Nephron (organoid): ENCODE measurements at regions not wholly inside any gene's neighbourhood (a gene's known extent, or its start where the extent isn't known, plus 50 kb on each side); places are given as distances from the start of the nearest gene placed in this dataset.
"Not testable (repeated sequence)": the region's sequence is repeated elsewhere in the genome, so short reads cannot be mapped to it uniquely, and the experiment has no call there.

Experiments used
- H3K27ac Mint-ChIP-seq, 3 experiments: 2 replicates each; pipeline ENCODE4 v1.8.0; 2020; ENCODE audit warnings: mixed read lengths in 3 of 3, mild to moderate bottlenecking in 2 of 3, moderate library complexity in 1 of 3
- H3K27me3 Mint-ChIP-seq: 2 replicates; pipeline ENCODE4 v1.8.0; 2021; ENCODE audit warnings: low read depth, mild to moderate bottlenecking, moderate library complexity, mixed read lengths
- H3K36me3 Mint-ChIP-seq: 2 replicates; pipeline ENCODE4 v1.8.0; 2020; ENCODE audit warnings: low read depth, mixed read lengths
- H3K4me1 Mint-ChIP-seq: 2 replicates; pipeline ENCODE4 v1.8.0; 2020; ENCODE audit warnings: mixed read lengths
- H3K4me3 Mint-ChIP-seq, 3 experiments: 2 replicates each; pipeline ENCODE4 v1.8.0; 2020; ENCODE audit warnings: mild to moderate bottlenecking in 3 of 3, mixed read lengths in 3 of 3, moderate library complexity in 2 of 3
- H3K9me3 Mint-ChIP-seq: 2 replicates; pipeline ENCODE4 v1.8.0; 2020; ENCODE audit warnings: mixed read lengths
- TF ChIP-seq, protein P1 (sequence below), 3 experiments: fragments of 200-600 bp; sonication (generic); IDR thresholded peaks; one replicate each; pipeline ENCODE4 v1.5.0; 2021; ENCODE audit warnings: antibody characterized with exemption in 3 of 3; ENCODE audit not compliant: unreplicated experiment in 3 of 3

DNA sequence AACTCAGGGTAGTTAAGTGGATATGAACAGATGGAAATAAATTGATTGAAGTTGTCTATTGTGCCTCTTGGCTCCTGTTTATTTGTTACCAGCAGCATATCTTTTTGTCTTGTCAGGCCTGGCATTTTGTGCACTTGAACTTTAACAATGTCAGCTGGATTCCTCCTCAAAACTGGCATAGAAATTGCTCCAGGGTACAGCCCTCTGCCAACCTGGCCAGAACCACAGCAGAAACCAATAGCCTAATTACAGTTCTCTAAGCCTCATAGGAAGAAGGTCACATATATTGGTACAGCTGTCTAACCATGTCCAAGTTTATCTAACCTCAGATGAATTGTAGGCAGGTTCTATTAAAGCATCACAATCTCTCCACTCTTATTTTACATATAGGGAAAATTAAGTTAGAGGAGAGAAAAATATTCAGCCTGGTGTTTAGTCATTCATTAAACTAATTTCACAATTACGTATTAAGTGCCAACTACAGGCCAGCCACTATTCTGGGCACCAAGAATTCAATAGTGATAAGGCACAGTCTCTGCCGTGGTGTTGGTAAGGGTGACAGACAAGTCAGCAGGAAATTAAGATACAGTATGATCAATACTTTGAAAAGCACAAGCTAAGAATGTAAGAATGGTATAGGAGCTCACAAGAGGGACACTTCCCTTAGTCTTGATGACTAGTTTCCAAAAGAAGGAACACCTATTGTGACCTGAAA is 452.9 kb upstream of the NECTIN3 start:
- Mint-ChIP-seq H3K4me3 (no peak overlapping the region), H3K4me1 (no peaks in the 10 kb centered on the region), H3K27me3 (peaks cover 4% of the 10 kb centered on the region), H3K27ac (no peak overlapping the region), H3K9me3 (no peaks in the 10 kb centered on the region), H3K36me3 (peaks cover 2% of the 10 kb centered on the region)
- TF ChIP-seq, protein P1, sequence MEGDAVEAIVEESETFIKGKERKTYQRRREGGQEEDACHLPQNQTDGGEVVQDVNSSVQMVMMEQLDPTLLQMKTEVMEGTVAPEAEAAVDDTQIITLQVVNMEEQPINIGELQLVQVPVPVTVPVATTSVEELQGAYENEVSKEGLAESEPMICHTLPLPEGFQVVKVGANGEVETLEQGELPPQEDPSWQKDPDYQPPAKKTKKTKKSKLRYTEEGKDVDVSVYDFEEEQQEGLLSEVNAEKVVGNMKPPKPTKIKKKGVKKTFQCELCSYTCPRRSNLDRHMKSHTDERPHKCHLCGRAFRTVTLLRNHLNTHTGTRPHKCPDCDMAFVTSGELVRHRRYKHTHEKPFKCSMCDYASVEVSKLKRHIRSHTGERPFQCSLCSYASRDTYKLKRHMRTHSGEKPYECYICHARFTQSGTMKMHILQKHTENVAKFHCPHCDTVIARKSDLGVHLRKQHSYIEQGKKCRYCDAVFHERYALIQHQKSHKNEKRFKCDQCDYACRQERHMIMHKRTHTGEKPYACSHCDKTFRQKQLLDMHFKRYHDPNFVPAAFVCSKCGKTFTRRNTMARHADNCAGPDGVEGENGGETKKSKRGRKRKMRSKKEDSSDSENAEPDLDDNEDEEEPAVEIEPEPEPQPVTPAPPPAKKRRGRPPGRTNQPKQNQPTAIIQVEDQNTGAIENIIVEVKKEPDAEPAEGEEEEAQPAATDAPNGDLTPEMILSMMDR (IDR thresholded peaks at IDR 0.05; ENCODE audit: unreplicated experiment in 3 of 3) = no peak

GRCh38 chr3:110620118-110620517 is 451.5 kb upstream of the NECTIN3 start:
- H3K4me3 Mint-ChIP-seq = no peak overlapping the region
- peaks cover 4% of the 10 kb centered on the region for H3K27me3 Mint-ChIP-seq
- no peaks in the 10 kb centered on the region for H3K9me3 Mint-ChIP-seq
- no peaks in the 10 kb centered on the region for H3K4me1 Mint-ChIP-seq
- TF ChIP-seq, protein P1 (IDR thresholded peaks at IDR 0.05; ENCODE audit: unreplicated experiment in 3 of 3) = no peak
- no peak overlapping the region for H3K27ac Mint-ChIP-seq
- no peaks in the 10 kb centered on the region for H3K36me3 Mint-ChIP-seq

GRCh38 chr3:110623571-110623970 is 448.0 kb upstream of the NECTIN3 start:
- no peak overlapping the region for H3K4me3 Mint-ChIP-seq
- no peaks in the 10 kb centered on the region for H3K36me3 Mint-ChIP-seq
- H3K9me3 Mint-ChIP-seq = no peaks in the 10 kb centered on the region
- H3K27ac Mint-ChIP-seq = no peak overlapping the region
- TF ChIP-seq, protein P1 (IDR thresholded peaks at IDR 0.05; ENCODE audit: unreplicated experiment in 3 of 3) = no peak
- H3K27me3 Mint-ChIP-seq = peaks cover 4% of the 10 kb centered on the region
- H3K4me1 Mint-ChIP-seq = peaks cover 4% of the 10 kb centered on the region

DNA sequence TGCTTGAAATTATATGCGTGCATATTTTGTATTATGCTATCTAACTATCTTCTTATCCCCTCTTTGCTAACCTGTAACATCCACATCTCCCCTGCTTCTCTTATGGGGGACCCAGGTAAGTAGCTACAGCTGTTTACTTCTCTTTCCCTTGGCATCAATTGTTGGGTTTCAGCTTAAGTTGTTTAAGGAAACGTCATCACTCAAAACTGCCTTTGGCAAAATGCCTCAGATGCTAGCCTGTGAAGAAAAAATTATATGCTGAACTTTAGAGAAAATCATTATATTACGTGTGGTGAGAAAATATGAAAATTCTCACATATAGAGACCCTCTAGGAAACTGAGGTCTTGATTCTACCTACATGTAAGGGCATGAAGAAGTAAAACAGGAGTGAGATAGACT is 447.0 kb upstream of the NECTIN3 start:
- Mint-ChIP-seq H3K4me1 (peaks cover 4% of the 10 kb centered on the region), H3K9me3 (no peaks in the 10 kb centered on the region), H3K27ac (peak overlapping the region in 1 of 3 experiments; percentile 29), H3K27me3 (peaks cover 4% of the 10 kb centered on the region), H3K4me3 (no peak overlapping the region), H3K36me3 (no peaks in the 10 kb centered on the region)
- TF ChIP-seq, protein P1 (IDR thresholded peaks at IDR 0.05; ENCODE audit: unreplicated experiment in 3 of 3) = no peak

DNA sequence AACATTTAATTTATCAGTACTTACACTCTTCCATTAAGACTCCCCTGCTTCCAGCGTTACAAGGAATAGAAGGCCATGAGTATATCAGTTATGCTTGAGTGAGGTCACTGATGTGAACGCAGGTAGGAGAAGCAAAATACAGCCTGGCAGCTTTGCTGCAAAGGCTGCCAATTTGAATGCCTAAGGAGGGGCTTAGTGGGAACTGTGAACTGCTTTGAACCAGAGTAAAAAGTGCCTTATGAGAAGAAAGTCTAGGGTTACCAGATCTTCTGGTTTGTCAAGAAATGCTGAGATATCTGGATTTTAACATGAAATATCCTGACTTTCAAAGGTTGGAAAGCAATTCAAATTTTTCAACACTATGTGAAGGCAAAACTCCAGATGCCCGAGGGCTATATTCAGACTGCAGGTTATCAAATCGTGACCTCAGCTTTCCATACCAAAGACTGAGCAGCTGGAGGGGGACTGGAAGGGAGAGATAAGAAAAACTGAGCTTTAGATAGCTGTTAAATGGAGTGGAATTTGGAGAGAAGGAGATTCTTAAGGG is 446.3 kb upstream of the NECTIN3 start:
- peaks cover 4% of the 10 kb centered on the region for H3K4me1 Mint-ChIP-seq
- H3K27me3 Mint-ChIP-seq = peaks cover 4% of the 10 kb centered on the region
- no peak overlapping the region for H3K4me3 Mint-ChIP-seq
- H3K36me3 Mint-ChIP-seq = no peaks in the 10 kb centered on the region
- TF ChIP-seq, protein P1 (IDR thresholded peaks at IDR 0.05; ENCODE audit: unreplicated experiment in 3 of 3) = no peak
- H3K27ac Mint-ChIP-seq = peak overlapping the region in 1 of 3 experiments; percentile 29
- H3K9me3 Mint-ChIP-seq = no peaks in the 10 kb centered on the region

DNA sequence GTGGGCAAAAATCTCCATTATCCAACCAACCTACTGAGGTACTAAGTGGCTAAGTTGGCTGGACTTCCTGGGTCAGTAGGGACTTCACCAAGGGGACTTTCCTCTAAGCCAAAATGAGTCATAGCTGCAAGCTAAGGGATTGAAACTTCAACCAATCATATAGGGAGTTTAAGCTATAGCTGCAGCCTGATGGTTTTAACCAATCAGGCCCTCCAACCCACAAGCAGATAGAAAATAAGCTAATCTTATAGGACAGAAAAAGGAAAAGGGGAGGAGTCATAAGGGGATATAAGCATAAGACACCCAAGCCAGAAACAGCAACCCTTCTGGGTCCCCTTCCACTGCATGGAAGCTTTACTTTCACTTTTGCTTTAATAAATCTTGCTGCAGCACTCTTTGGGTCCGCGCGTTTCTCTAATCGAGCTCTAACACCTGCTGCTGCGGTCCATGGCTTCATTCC is 444.9 kb upstream of the NECTIN3 start:
- not testable (repeated sequence) for H3K9me3 Mint-ChIP-seq, H3K27me3 Mint-ChIP-seq, H3K27ac Mint-ChIP-seq, H3K36me3 Mint-ChIP-seq, H3K4me3 Mint-ChIP-seq, H3K4me1 Mint-ChIP-seq
